Nephron progenitor cell (in vitro differentiated cells): ENCODE measurements at regions not wholly inside any gene's neighbourhood (a gene's known extent, or its start where the extent isn't known, plus 50 kb on each side); places are given as distances from the start of the nearest gene placed in this dataset.

Experiments
- DNase-seq: peaks from one replicate; pipeline ENCODE4 v3.0.0; 2021
- H3K27ac Mint-ChIP-seq: 2 replicates; pipeline ENCODE4 v1.8.0; 2021; ENCODE audit warnings: mild to moderate bottlenecking, moderate library complexity, mixed read lengths
- H3K27me3 Mint-ChIP-seq: 2 replicates; pipeline ENCODE4 v1.8.0; 2021; ENCODE audit warnings: mild to moderate bottlenecking, low read depth, mixed read lengths; ENCODE audit not compliant: poor library complexity
- H3K36me3 Mint-ChIP-seq: 2 replicates; pipeline ENCODE4 v1.8.0; 2021; ENCODE audit warnings: low read depth, mixed read lengths
- H3K4me1 Mint-ChIP-seq: 2 replicates; pipeline ENCODE4 v1.8.0; 2021; ENCODE audit warnings: mixed read lengths
- H3K4me3 Mint-ChIP-seq: 2 replicates; pipeline ENCODE4 v1.8.0; 2021; ENCODE audit warnings: mild to moderate bottlenecking, moderate library complexity, mixed read lengths
- H3K9me3 Mint-ChIP-seq: 2 replicates; pipeline ENCODE4 v1.8.0; 2021; ENCODE audit warnings: mild to moderate bottlenecking, moderate library complexity, mixed read lengths
- CTCF ChIP-seq: fragments of 200-600 bp; sonication (generic); IDR thresholded peaks from 2 replicates; pipeline ENCODE4 v1.5.0; 2021; ENCODE audit warnings: antibody characterized with exemption

GRCh38 chr12:68400226-68400829, 68.2 kb upstream of the MDM1 start:
- no peak for DNase-seq
- no peaks in the 10 kb centered on the region for H3K27me3 Mint-ChIP-seq
- H3K9me3 Mint-ChIP-seq: no peaks in the 10 kb centered on the region
- H3K27ac Mint-ChIP-seq: no peak overlapping the region
- TF ChIP-seq CTCF: no peak
- no peaks in the 10 kb centered on the region for H3K4me1 Mint-ChIP-seq
- H3K36me3 Mint-ChIP-seq: no peaks in the 10 kb centered on the region
- H3K4me3 Mint-ChIP-seq: no peak overlapping the region

GRCh38 chr12:68402422-68402821, 70.3 kb upstream of the MDM1 start:
- no peaks in the 10 kb centered on the region for H3K36me3 Mint-ChIP-seq
- no peak overlapping the region for H3K27ac Mint-ChIP-seq
- DNase-seq: no peak
- no peak for TF ChIP-seq CTCF
- H3K27me3 Mint-ChIP-seq: peaks cover 7% of the 10 kb centered on the region
- H3K4me1 Mint-ChIP-seq: no peaks in the 10 kb centered on the region
- no peak overlapping the region for H3K4me3 Mint-ChIP-seq
- H3K9me3 Mint-ChIP-seq: no peaks in the 10 kb centered on the region

- no peak for TF ChIP-seq CTCF
- Mint-ChIP-seq H3K9me3 (no peaks in the 10 kb centered on the region), H3K27me3 (peaks cover 7% of the 10 kb centered on the region), H3K4me3 (no peak overlapping the region), H3K36me3 (no peaks in the 10 kb centered on the region), H3K27ac (no peak overlapping the region), H3K4me1 (no peaks in the 10 kb centered on the region)
- DNase-seq: no peak
Measured at GRCh38 chr12:68403296-68403695, 71.1 kb upstream of the MDM1 start.

- Mint-ChIP-seq H3K36me3 (no peaks in the 10 kb centered on the region), H3K4me3 (no peak overlapping the region), H3K4me1 (no peaks in the 10 kb centered on the region)
Measured at GRCh38 chr12:68403711-68404110, 71.5 kb upstream of the MDM1 start.

GRCh38 chr12:68405343-68405781, 73.2 kb upstream of the MDM1 start:
- no peak overlapping the region for H3K4me3 Mint-ChIP-seq
- no peak for DNase-seq
- no peaks in the 10 kb centered on the region for H3K9me3 Mint-ChIP-seq
- peaks cover 7% of the 10 kb centered on the region for H3K27me3 Mint-ChIP-seq
- H3K4me1 Mint-ChIP-seq: peaks cover 5% of the 10 kb centered on the region
- H3K27ac Mint-ChIP-seq: no peak overlapping the region
- no peaks in the 10 kb centered on the region for H3K36me3 Mint-ChIP-seq
- TF ChIP-seq CTCF: no peak

More at GRCh38 chr12:68403711-68404110, 71.5 kb upstream of the MDM1 start:
- H3K9me3 Mint-ChIP-seq: no peaks in the 10 kb centered on the region
- H3K27ac Mint-ChIP-seq: no peak overlapping the region
- TF ChIP-seq CTCF: no peak
- DNase-seq: no peak
- peaks cover 7% of the 10 kb centered on the region for H3K27me3 Mint-ChIP-seq

GRCh38 chr12:68406134-68406576, 74.0 kb upstream of the MDM1 start:
- Mint-ChIP-seq H3K4me3 (no peak overlapping the region), H3K27ac (no peak overlapping the region), H3K4me1 (peaks cover 5% of the 10 kb centered on the region), H3K9me3 (no peaks in the 10 kb centered on the region), H3K36me3 (no peaks in the 10 kb centered on the region), H3K27me3 (peaks cover 7% of the 10 kb centered on the region)
- TF ChIP-seq CTCF: no peak
- DNase-seq: no peak
